K562 (cell line): ENCODE measurements at regions not wholly inside any gene's neighbourhood (a gene's known extent, or its start where the extent isn't known, plus 50 kb on each side); places are given as distances from the start of the nearest gene placed in this dataset.

Source experiments
- ATF4 ChIP-seq: fragments of 450-650 bp; formaldehyde crosslinking; IDR thresholded peaks from 2 replicates; pipeline ENCODE4 v1.4.0; 2022; ENCODE audit warnings: mild to moderate bottlenecking, moderate library complexity
- BRD4 ChIP-seq: fragments of 200-600 bp; sonication (generic); IDR thresholded peaks from 2 replicates; pipeline ENCODE4 v1.6.1; 2017; ENCODE audit warnings: inconsistent platforms
- CCNT2 ChIP-seq: IDR thresholded peaks from 2 replicates; pipeline ENCODE4 v1.6.1; 2011; ENCODE audit warnings: borderline replicate concordance, low read depth, mild to moderate bottlenecking, moderate library complexity, mixed read lengths, low read length; ENCODE audit not compliant: insufficient read length; ENCODE audit errors: extremely low read depth
- COPS2 ChIP-seq: fragments of 450-650 bp; conservative IDR thresholded peaks from 2 replicates; pipeline ENCODE4 v1.6.1; 2016; ENCODE audit warnings: mild to moderate bottlenecking, moderate library complexity
- DACH1 ChIP-seq: fragments of 450-650 bp; IDR thresholded peaks from 2 replicates; pipeline ENCODE4 v1.6.1; 2018; ENCODE audit not compliant: partially characterized antibody
- E2F6 ChIP-seq, 2 experiments: IDR thresholded peaks; 2 replicates each; pipeline ENCODE4 v1.6.1; 2011; ENCODE audit warnings: borderline replicate concordance in 1 of 2, control low read depth in 1 of 2, low read depth in 1 of 2, low read length in 1 of 2, mild to moderate bottlenecking in 1 of 2, mixed read lengths in 1 of 2, moderate library complexity in 1 of 2; ENCODE audit not compliant: insufficient read depth in 1 of 2, insufficient read length in 1 of 2, poor library complexity in 1 of 2, severe bottlenecking in 1 of 2; ENCODE audit errors: extremely low read depth in 1 of 2
- HDAC2 ChIP-seq: fragments of 450-650 bp; IDR thresholded peaks from 2 replicates; pipeline ENCODE4 v1.6.1; 2016; ENCODE audit warnings: mild to moderate bottlenecking
- HDAC8 ChIP-seq: fragments of 450-650 bp; IDR thresholded peaks from 2 replicates; pipeline ENCODE4 v1.6.1; 2016; ENCODE audit warnings: mild to moderate bottlenecking, missing genetic modification characterization, moderate library complexity, missing compliant biosample characterization
- NCOA2 ChIP-seq, 2 experiments: fragments of 450-650 bp; IDR thresholded peaks; 2 replicates each; pipeline ENCODE4 v1.6.1; 2018; ENCODE audit warnings: mild to moderate bottlenecking in 2 of 2, moderate library complexity in 1 of 2; ENCODE audit not compliant: partially characterized antibody in 2 of 2
- NCOR1 ChIP-seq: fragments of 450-650 bp; IDR thresholded peaks from 2 replicates; pipeline ENCODE4 v1.6.1; 2016; ENCODE audit warnings: mild to moderate bottlenecking, moderate library complexity
- NELFE ChIP-seq: IDR thresholded peaks from 2 replicates; pipeline ENCODE4 v1.6.1; 2011; ENCODE audit warnings: mild to moderate bottlenecking; ENCODE audit not compliant: insufficient read depth, insufficient read length
- NRF1 ChIP-seq, 2 experiments: fragments of 450-650 bp; IDR thresholded peaks in 1 of 2; conservative IDR thresholded peaks in 1 of 2; 2 replicates each; pipeline ENCODE4 v1.6.1; 2014; ENCODE audit warnings: mild to moderate bottlenecking in 2 of 2
- POLR2AphosphoS5 ChIP-seq: IDR thresholded peaks from 2 replicates; pipeline ENCODE4 v1.6.1; 2011; ENCODE audit warnings: mild to moderate bottlenecking, low read depth, low read length, moderate library complexity; ENCODE audit not compliant: control insufficient read depth, insufficient read depth
- RBFOX2 ChIP-seq: fragments of 200-400 bp; formaldehyde crosslinking; IDR thresholded peaks from 2 replicates; pipeline ENCODE4 v1.6.1; 2017; ENCODE audit warnings: low read depth, mild to moderate bottlenecking, low read length, moderate library complexity
- SAP30 ChIP-seq: fragments of 200-600 bp; sonication (generic); IDR thresholded peaks from 2 replicates; pipeline ENCODE4 v1.6.1; 2012; ENCODE audit warnings: borderline replicate concordance, low read depth, mild to moderate bottlenecking, moderate library complexity, low read length, control low read depth, inconsistent platforms; ENCODE audit not compliant: insufficient read depth, poor library complexity, severe bottlenecking
- SLC30A9 ChIP-seq: fragments of 250-450 bp; sonication (Bioruptor Pico); IDR thresholded peaks from 2 replicates; pipeline ENCODE4 v1.8.0; 2022; ENCODE audit warnings: mild to moderate bottlenecking, moderate library complexity
- SOX6 ChIP-seq: fragments of 450-650 bp; IDR thresholded peaks from 2 replicates; pipeline ENCODE4 v1.6.1; 2014; ENCODE audit warnings: mild to moderate bottlenecking
- SRSF9 ChIP-seq: fragments of 200-400 bp; formaldehyde crosslinking; IDR thresholded peaks from 2 replicates; pipeline ENCODE4 v1.6.1; 2017; ENCODE audit warnings: low read depth, low read length, borderline replicate concordance
- TCF3 ChIP-seq: sonication (generic); formaldehyde crosslinking; IDR thresholded peaks from 2 replicates; pipeline ENCODE4 v1.4.0; 2020; ENCODE audit warnings: mild to moderate bottlenecking, missing genetic modification reagents
- WHSC1 ChIP-seq: IDR thresholded peaks from one replicate; pipeline ENCODE4 v1.6.1; 2012; ENCODE audit warnings: low read length, control low read depth, inconsistent platforms
- XRCC3 ChIP-seq: fragments of 450-650 bp; IDR thresholded peaks from 2 replicates; pipeline ENCODE4 v1.6.1; 2017; ENCODE audit warnings: mild to moderate bottlenecking, moderate library complexity
- YY1 ChIP-seq, 3 experiments: IDR thresholded peaks; 2 replicates each; pipeline ENCODE4 v1.6.1; 2011; ENCODE audit warnings: low read length in 2 of 3, mild to moderate bottlenecking in 2 of 3, moderate library complexity in 2 of 3, borderline replicate concordance in 1 of 3, control low read depth in 1 of 3, low read depth in 1 of 3; ENCODE audit not compliant: insufficient read depth in 3 of 3, insufficient replicate concordance in 2 of 3, control insufficient read depth in 1 of 3, insufficient read length in 1 of 3; ENCODE audit errors: extremely low read depth in 1 of 3
- ZNF23 ChIP-seq: fragments of 250-450 bp; sonication (Bioruptor Pico); IDR thresholded peaks from 2 replicates; pipeline ENCODE4 v1.4.0; 2020; ENCODE audit warnings: mild to moderate bottlenecking
- ZNF395 ChIP-seq: fragments of 200-800 bp; sonication (Bioruptor generic); IDR thresholded peaks from 2 replicates; pipeline ENCODE4 v1.6.1; 2017; ENCODE audit warnings: missing genetic modification characterization, missing compliant biosample characterization
- ZNF764 ChIP-seq: fragments of 250-450 bp; sonication (Bioruptor Pico); IDR thresholded peaks from 2 replicates; pipeline ENCODE4 v1.4.0; 2020; ENCODE audit warnings: low read depth, mild to moderate bottlenecking, moderate library complexity

GRCh38 chr4:108360754-108361445 lies 192.2 kb upstream of the LEF1 start (continued):
- TF ChIP-seq SLC30A9 (no peak), HDAC2 (no peak), DACH1 (no peak), YY1 (IDR thresholded peaks at IDR 0.05; ENCODE audit: borderline replicate concordance in 1 of 3, control insufficient read depth in 1 of 3, extremely low read depth in 1 of 3, insufficient read depth in 3 of 3, insufficient read length in 1 of 3, insufficient replicate concordance in 2 of 3, low read depth in 1 of 3, low read length in 2 of 3) (peak in 1 of 3 experiments; percentile 5), HDAC8 (tag) (0 out of 2 replicates have a peak, but pooled peaks have one; percentile 28), POLR2AphosphoS5 (no peak), WHSC1 (no peak), COPS2 (no peak), NCOA2 (IDR thresholded peaks at IDR 0.05; ENCODE audit: partially characterized antibody in 2 of 2) (no peak), RBFOX2 (0 out of 2 replicates have a peak, but pooled peaks have one; percentile 24), TCF3 (CRISPR knock-in tag) (peak; percentile 39; the same call in 1 of the 2 replicates), NELFE (no peak), ATF4 (CRISPR knock-in tag) (peak; percentile 3; the same call in 1 of the 2 replicates), XRCC3 (no peak), SAP30 (no peak), CCNT2 (no peak), NCOR1 (no peak), BRD4 (0 out of 2 replicates have a peak, but pooled peaks have one; percentile 54), E2F6 (IDR thresholded peaks at IDR 0.05; ENCODE audit: borderline replicate concordance in 1 of 2, extremely low read depth in 1 of 2, insufficient read depth in 1 of 2, insufficient read length in 1 of 2, low read depth in 1 of 2, low read length in 1 of 2, poor library complexity in 1 of 2, severe bottlenecking in 1 of 2) (peak in 1 of 2 experiments; percentile 33), ZNF395 (CRISPR knock-in tag) (no peak; the same call in 1 of the 2 replicates), SOX6 (no peak), ZNF764 (CRISPR knock-in tag) (no peak), SRSF9 (no peak), ZNF23 (CRISPR knock-in tag) (no peak), NRF1 (conservative IDR thresholded peaks at IDR 0.05 in 1 of 2, IDR thresholded peaks at IDR 0.05 in 1 of 2) (no peak)
